Heart left ventricle (tissue), 13 donors: ENCODE measurements at regions not wholly inside any gene's neighbourhood (a gene's known extent, or its start where the extent isn't known, plus 50 kb on each side); places are given as distances from the start of the nearest gene placed in this dataset.

Source experiments
- POLR2A ChIP-seq, 2 donors: fragments of 450-650 bp; IDR thresholded peaks; one replicate each; pipeline ENCODE4 v1.6.1; 2017; ENCODE audit warnings: antibody characterized with exemption in 2 of 2, mild to moderate bottlenecking in 2 of 2, moderate library complexity in 2 of 2
- TF ChIP-seq, protein P1 (sequence below), 12 donors: fragments of 200-600 bp; sonication (generic) in 4 of 12; IDR thresholded peaks; one replicate each; pipeline versions ENCODE4 v1.5.0 to v1.8.0; 2018 to 2022; ENCODE audit warnings: antibody characterized with exemption in 12 of 12, mild to moderate bottlenecking in 5 of 12
- donor health status: ischemic (EF 13 %, LVEDD 7.1; RV severe dilation, severe dysfunction).
- donor health status: DM: no; HTN: yes; CAD: no.
- donor health status: DM: no; HTN: no; CAD: no.
- donor health status: ischemic (EF 25% LVEDD 6.9; RV normal size, moderate dysfunction).
- donor health status: ischemic (EF 25% LVEDD 5.7; RV mildly dilated, moderate dysfunction).
- donor health status: ischemic (EF 35%, LVEDD 5.7; RV mildly dilated, moderate dysfunction).
- donor health status: nonischemic (EF 11% LVEDD 7.7; RV severe dilation, severe dysfunction).
- donor health status: DM: yes; HTN: yes; CAD: no.
- donor health status: PGD.
- donor health status: ischemic (EF 29% LVEDD 5.4; RV normal size, mild dysfunction).
- donor health status: nonischemic (EF 23%, LVEDD 6.1; RV moderate dilation, normal function).

DNA sequence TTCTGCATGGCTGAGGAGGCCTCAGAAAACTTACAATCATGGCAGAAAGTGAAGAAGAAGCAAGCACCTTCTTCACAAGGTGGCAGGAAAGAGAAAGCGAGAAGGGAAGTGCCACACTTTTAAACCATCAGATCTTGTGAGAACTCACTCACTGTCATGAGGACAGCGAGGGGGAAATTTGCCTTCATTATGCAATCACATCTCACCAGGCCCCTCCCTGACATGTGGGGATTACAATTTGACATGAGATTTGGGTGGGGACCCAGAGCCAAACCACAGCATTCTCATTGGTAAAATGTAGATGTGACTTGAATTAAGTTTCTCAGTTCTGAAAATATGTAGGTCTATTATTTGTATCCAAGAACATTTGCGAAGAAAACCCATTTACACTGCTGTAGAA lies 854.8 kb downstream of the EPHA4 start:
- TF ChIP-seq, protein P1, sequence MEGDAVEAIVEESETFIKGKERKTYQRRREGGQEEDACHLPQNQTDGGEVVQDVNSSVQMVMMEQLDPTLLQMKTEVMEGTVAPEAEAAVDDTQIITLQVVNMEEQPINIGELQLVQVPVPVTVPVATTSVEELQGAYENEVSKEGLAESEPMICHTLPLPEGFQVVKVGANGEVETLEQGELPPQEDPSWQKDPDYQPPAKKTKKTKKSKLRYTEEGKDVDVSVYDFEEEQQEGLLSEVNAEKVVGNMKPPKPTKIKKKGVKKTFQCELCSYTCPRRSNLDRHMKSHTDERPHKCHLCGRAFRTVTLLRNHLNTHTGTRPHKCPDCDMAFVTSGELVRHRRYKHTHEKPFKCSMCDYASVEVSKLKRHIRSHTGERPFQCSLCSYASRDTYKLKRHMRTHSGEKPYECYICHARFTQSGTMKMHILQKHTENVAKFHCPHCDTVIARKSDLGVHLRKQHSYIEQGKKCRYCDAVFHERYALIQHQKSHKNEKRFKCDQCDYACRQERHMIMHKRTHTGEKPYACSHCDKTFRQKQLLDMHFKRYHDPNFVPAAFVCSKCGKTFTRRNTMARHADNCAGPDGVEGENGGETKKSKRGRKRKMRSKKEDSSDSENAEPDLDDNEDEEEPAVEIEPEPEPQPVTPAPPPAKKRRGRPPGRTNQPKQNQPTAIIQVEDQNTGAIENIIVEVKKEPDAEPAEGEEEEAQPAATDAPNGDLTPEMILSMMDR (IDR thresholded peaks at IDR 0.05), result no peak
- TF ChIP-seq POLR2A (IDR thresholded peaks at IDR 0.05), result no peak
